GM21360 (cell line): ENCODE measurements at regions not wholly inside any gene's neighbourhood (a gene's known extent, or its start where the extent isn't known, plus 50 kb on each side); places are given as distances from the start of the nearest gene placed in this dataset.
A peak's percentile ranks its signal among the peaks of the same experiment; 100 is the strongest.
"Not testable (repeated sequence)": the region's sequence is repeated elsewhere in the genome, so short reads cannot be mapped to it uniquely, and the experiment has no call there.

Experiments
- ATAC-seq: cut with Tn5 transposase; IDR thresholded peaks from one replicate; pipeline ENCODE4 v1.9.1; 2021; ENCODE audit warnings: mild to moderate bottlenecking, moderate library complexity; ENCODE audit not compliant: unreplicated experiment

- ATAC-seq, result no peak
Measured at GRCh38 chrX:84611843-84612636, 109.8 kb upstream of the HDX start.

- ATAC-seq, result no peak
Measured at GRCh38 chrX:84634201-84634782, 132.0 kb upstream of the HDX start.

GRCh38 chrX:84666086-84666485, 163.8 kb upstream of the HDX start:
- ATAC-seq, result no peak

- no peak for ATAC-seq
Measured at GRCh38 chrX:84690228-84690627, 188.0 kb upstream of the HDX start.

- ATAC-seq, result no peak
Measured at GRCh38 chrX:84709987-84710386, 207.7 kb upstream of the HDX start.

- ATAC-seq, result no peak
Measured at GRCh38 chrX:84710611-84711010, 208.4 kb upstream of the HDX start.

GRCh38 chrX:84712621-84713020, 210.4 kb upstream of the HDX start:
- ATAC-seq, result no peak

- no peak for ATAC-seq
Measured at GRCh38 chrX:84715315-84715714, 213.1 kb upstream of the HDX start.

- ATAC-seq, result no peak
Measured at GRCh38 chrX:84717343-84717742, 215.1 kb upstream of the HDX start.

- no peak for ATAC-seq
Measured at GRCh38 chrX:84721416-84721815, 219.2 kb upstream of the HDX start.

GRCh38 chrX:84724576-84724975, 222.3 kb upstream of the HDX start:
- ATAC-seq, result no peak

- ATAC-seq, result no peak
Measured at GRCh38 chrX:84729408-84729807, 227.2 kb upstream of the HDX start.

GRCh38 chrX:84729809-84730208, 227.6 kb upstream of the HDX start:
- ATAC-seq, result peak; percentile 99

- ATAC-seq, result no peak
Measured at GRCh38 chrX:84735025-84735424, 232.8 kb upstream of the HDX start.

- no peak for ATAC-seq
Measured at GRCh38 chrX:84737471-84737871, 235.2 kb upstream of the HDX start.

GRCh38 chrX:84747516-84747915, 245.3 kb upstream of the HDX start:
- no peak for ATAC-seq

- ATAC-seq, result no peak
Measured at GRCh38 chrX:84748965-84749656, 246.9 kb upstream of the HDX start.

GRCh38 chrX:84760560-84760959, 243.1 kb upstream of the APOOL start:
- ATAC-seq, result no peak

- ATAC-seq, result no peak
Measured at GRCh38 chrX:84796321-84796720, 207.4 kb upstream of the APOOL start.

- no peak for ATAC-seq
Measured at GRCh38 chrX:84830836-84831235, 172.8 kb upstream of the APOOL start.

GRCh38 chrX:84846541-84846940, 157.1 kb upstream of the APOOL start:
- not testable (repeated sequence) for ATAC-seq

GRCh38 chrX:84851183-84851582, 152.5 kb upstream of the APOOL start:
- ATAC-seq, result not testable (repeated sequence)
